HK-2 (cell line): ENCODE measurements at regions not wholly inside any gene's neighbourhood (a gene's known extent, or its start where the extent isn't known, plus 50 kb on each side); places are given as distances from the start of the nearest gene placed in this dataset.

Experiments used
- DNase-seq: peaks from one replicate; pipeline ENCODE4 v3.0.0-alpha.2; 2018; ENCODE audit not compliant: unreplicated experiment

GRCh38 chr5:158553962-158554336 is 545.8 kb downstream of the EBF1 start:
- no peak for DNase-seq

- no peak for DNase-seq
Observed at GRCh38 chr5:158553195-158553961, 546.3 kb downstream of the EBF1 start.

GRCh38 chr5:158552241-158552640 is 547.5 kb downstream of the EBF1 start:
- DNase-seq, result no peak

GRCh38 chr5:158549311-158549710 is 550.4 kb downstream of the EBF1 start:
- no peak for DNase-seq

- DNase-seq, result no peak
Observed at GRCh38 chr5:158546748-158547147, 553.0 kb downstream of the EBF1 start.

- DNase-seq, result no peak
Observed at GRCh38 chr5:158545949-158546530, 553.7 kb downstream of the EBF1 start.

GRCh38 chr5:158544388-158545339 is 555.1 kb downstream of the EBF1 start:
- no peak for DNase-seq

- no peak for DNase-seq
Observed at GRCh38 chr5:158543539-158544387, 556.0 kb downstream of the EBF1 start.

- DNase-seq, result no peak
Observed at GRCh38 chr5:158541536-158542297, 558.0 kb downstream of the EBF1 start.

GRCh38 chr5:158538506-158539074 is 561.1 kb downstream of the EBF1 start:
- no peak for DNase-seq

- DNase-seq, result no peak
Observed at GRCh38 chr5:158537366-158537765, 562.4 kb downstream of the EBF1 start.

GRCh38 chr5:158534203-158534602 is 565.5 kb downstream of the EBF1 start:
- DNase-seq, result no peak

- DNase-seq, result no peak
Observed at GRCh38 chr5:158532739-158533138, 567.0 kb downstream of the EBF1 start.

GRCh38 chr5:158531860-158532259 is 567.9 kb downstream of the EBF1 start:
- DNase-seq, result no peak

- DNase-seq, result no peak
Observed at GRCh38 chr5:158530115-158530514, 569.6 kb downstream of the EBF1 start.

- no peak for DNase-seq
Observed at GRCh38 chr5:158529454-158529853, 570.3 kb downstream of the EBF1 start.

- DNase-seq, result no peak
Observed at GRCh38 chr5:158525663-158526062, 574.1 kb downstream of the EBF1 start.

- DNase-seq, result no peak
Observed at GRCh38 chr5:158524070-158524469, 575.6 kb downstream of the EBF1 start.

GRCh38 chr5:158522776-158523175 is 576.9 kb downstream of the EBF1 start:
- DNase-seq, result no peak

- DNase-seq, result no peak
Observed at GRCh38 chr5:158521995-158522394, 577.7 kb downstream of the EBF1 start.
